ENCODE measurements at regions not wholly inside any gene's neighbourhood (a gene's known extent, or its start where the extent isn't known, plus 50 kb on each side); places are given as distances from the start of the nearest gene placed in this dataset.
A peak's percentile ranks its signal among the peaks of the same experiment; 100 is the strongest.

GRCh38 chr15:68871507-68871906 is 50.8 kb upstream of the ANP32A start:
- no peaks in the 10 kb centered on the region for H3K36me3 ChIP-seq
- no peaks in the 10 kb centered on the region for H3K9me3 ChIP-seq (replicated peaks in 1 of 11)
- H3K4me3 ChIP-seq, result no peak overlapping the region
- peaks cover 0 to 6% (median 0%) of the 10 kb centered on the region in 10 experiments; a peak in 4 of 20 replicates for H3K4me1 ChIP-seq
- H3K4me2 ChIP-seq, result no peak overlapping the region
- TF ChIP-seq Cebpa-rat (IDR thresholded peaks at IDR 0.05), result no peak
- H4K20me1 ChIP-seq, result no peaks in the 10 kb centered on the region
- H3K27ac ChIP-seq, result no peak overlapping the region
- H3K9ac ChIP-seq, result no peak overlapping the region
- H3K27me3 ChIP-seq, result no peaks in the 10 kb centered on the region

- H3K9ac ChIP-seq, result no peak overlapping the region
- TF ChIP-seq Cebpa-rat (IDR thresholded peaks at IDR 0.05), result no peak
- H3K36me3 ChIP-seq, result no peaks in the 10 kb centered on the region
- H3K27me3 ChIP-seq, result no peaks in the 10 kb centered on the region
- H3K4me1 ChIP-seq, result peaks cover 0 to 6% (median 0%) of the 10 kb centered on the region in 10 experiments; a peak in 4 of 20 replicates
- no peaks in the 10 kb centered on the region for H3K9me3 ChIP-seq (replicated peaks in 1 of 11)
- H3K4me2 ChIP-seq, result no peak overlapping the region
- no peak overlapping the region for H3K27ac ChIP-seq
- H3K4me3 ChIP-seq, result no peak overlapping the region
- no peaks in the 10 kb centered on the region for H4K20me1 ChIP-seq
Measured at GRCh38 chr15:68874788-68875187, 54.1 kb upstream of the ANP32A start.

- H3K27ac ChIP-seq, result no peak overlapping the region
- peaks cover 0 to 6% (median 0%) of the 10 kb centered on the region in 10 experiments; a peak in 4 of 20 replicates for H3K4me1 ChIP-seq
- H3K9me3 ChIP-seq (replicated peaks in 1 of 11), result no peaks in the 10 kb centered on the region
- H3K36me3 ChIP-seq, result no peaks in the 10 kb centered on the region
- peak overlapping the region in 2 of 11 experiments; percentile 6 to 29; a peak in 1 of 22 replicates for H3K9ac ChIP-seq
- H3K4me2 ChIP-seq, result peak overlapping the region; percentile 40 to 83 (median 61)
- no peaks in the 10 kb centered on the region for H4K20me1 ChIP-seq
- H3K4me3 ChIP-seq, result peak overlapping the region in 2 of 10 experiments; percentile 10 to 37; a peak in 3 of 20 replicates
- no peaks in the 10 kb centered on the region for H3K27me3 ChIP-seq
- TF ChIP-seq Cebpa-rat (IDR thresholded peaks at IDR 0.05), result no peak
Measured at GRCh38 chr15:68875377-68876116, 54.8 kb upstream of the SPESP1 start.

- Histone ChIP-seq H3K4me2 (no peak overlapping the region), H4K20me1 (no peaks in the 10 kb centered on the region; a peak in 1 of 22 replicates), H3K4me3 (no peak overlapping the region), H3K9ac (no peak overlapping the region), H3K27me3 (no peaks in the 10 kb centered on the region), H3K36me3 (no peaks in the 10 kb centered on the region), H3K27ac (no peak overlapping the region), H3K9me3 (replicated peaks in 1 of 11) (no peaks in the 10 kb centered on the region), H3K4me1 (peaks cover 0 to 6% (median 0%) of the 10 kb centered on the region in 10 experiments; a peak in 4 of 20 replicates)
- TF ChIP-seq Cebpa-rat (IDR thresholded peaks at IDR 0.05), result no peak
Measured at GRCh38 chr15:68877626-68878025, 52.7 kb upstream of the SPESP1 start.

GRCh38 chr15:68880382-68880781 is 49.9 kb upstream of the SPESP1 start:
- no peaks in the 10 kb centered on the region; a peak in 1 of 22 replicates for H4K20me1 ChIP-seq
- TF ChIP-seq Cebpa-rat (IDR thresholded peaks at IDR 0.05), result no peak

More at GRCh38 chr15:68880382-68880781, 49.9 kb upstream of the SPESP1 start:
- H3K4me3 ChIP-seq, result no peak overlapping the region
- H3K27me3 ChIP-seq, result no peaks in the 10 kb centered on the region
- peaks cover 0 to 3% (median 0%) of the 10 kb centered on the region in 10 experiments; a peak in 4 of 20 replicates for H3K4me1 ChIP-seq
- H3K9me3 ChIP-seq (replicated peaks in 1 of 11), result no peaks in the 10 kb centered on the region
- no peak overlapping the region for H3K4me2 ChIP-seq
- no peak overlapping the region for H3K9ac ChIP-seq
- no peak overlapping the region for H3K27ac ChIP-seq
- H3K36me3 ChIP-seq, result no peaks in the 10 kb centered on the region

Data from BLaER1 treated with 17β-estradiol and CSF1 and Interleukin-3, amounts not matched to agents 10 nM and 100 nM (cell line).